ENCODE measurements at regions not wholly inside any gene's neighbourhood (a gene's known extent, or its start where the extent isn't known, plus 50 kb on each side); places are given as distances from the start of the nearest gene placed in this dataset.

GRCh38 chr13:47350334-47351124 lies 453.7 kb upstream of the HTR2A start:
- Histone ChIP-seq H4K20me1 (ENCODE audit: low read depth, low read length) (no peaks in the 10 kb centered on the region), H2AFZ (ENCODE audit: low read depth, low read length, severe bottlenecking) (no peak overlapping the region), H3K4me3 (ENCODE audit: insufficient read depth, low read length, poor library complexity, severe bottlenecking) (no peak overlapping the region), H3K4me2 (ENCODE audit: low read depth, low read length, poor library complexity, severe bottlenecking) (no peak overlapping the region), H3K9me3 (ENCODE audit: insufficient read depth, low read length) (no peaks in the 10 kb centered on the region), H3K27me3 (ENCODE audit: low read length) (no peaks in the 10 kb centered on the region), H3K9ac (ENCODE audit: low read length) (no peak overlapping the region), H3F3A (ENCODE audit: insufficient read depth) (no peaks in the 10 kb centered on the region), H3K27ac (ENCODE audit: low read depth, low read length) (no peak overlapping the region), H3K9me2 (replicated peaks; ENCODE audit: insufficient read depth, low read length) (no peaks in the 10 kb centered on the region), H3K36me3 (ENCODE audit: low read length) (no peaks in the 10 kb centered on the region), H3K79me2 (ENCODE audit: insufficient read depth, low read length) (no peaks in the 10 kb centered on the region)
- no peak for TF ChIP-seq CTCF (IDR thresholded peaks at IDR 0.05; ENCODE audit: insufficient read depth, low read length, poor library complexity, severe bottlenecking)
- no peak for TF ChIP-seq EZH2phosphoT487 (conservative IDR thresholded peaks at IDR 0.05; ENCODE audit: low read length)

GRCh38 chr13:47349211-47349610 lies 452.4 kb upstream of the HTR2A start:
- no peaks in the 10 kb centered on the region for H3F3A ChIP-seq (ENCODE audit: insufficient read depth)
- no peaks in the 10 kb centered on the region for H3K9me2 ChIP-seq (replicated peaks; ENCODE audit: insufficient read depth, low read length)
- no peak overlapping the region for H3K4me3 ChIP-seq (ENCODE audit: insufficient read depth, low read length, poor library complexity, severe bottlenecking)
- no peaks in the 10 kb centered on the region for H3K9me3 ChIP-seq (ENCODE audit: insufficient read depth, low read length)
- H4K20me1 ChIP-seq (ENCODE audit: low read depth, low read length): no peaks in the 10 kb centered on the region
- H3K4me2 ChIP-seq (ENCODE audit: low read depth, low read length, poor library complexity, severe bottlenecking): no peak overlapping the region
- H3K27me3 ChIP-seq (ENCODE audit: low read length): no peaks in the 10 kb centered on the region
- H3K9ac ChIP-seq (ENCODE audit: low read length): no peak overlapping the region
- no peak overlapping the region for H2AFZ ChIP-seq (ENCODE audit: low read depth, low read length, severe bottlenecking)
- H3K36me3 ChIP-seq (ENCODE audit: low read length): no peaks in the 10 kb centered on the region
- no peak overlapping the region for H3K27ac ChIP-seq (ENCODE audit: low read depth, low read length)
- no peaks in the 10 kb centered on the region for H3K79me2 ChIP-seq (ENCODE audit: insufficient read depth, low read length)
- TF ChIP-seq CTCF (IDR thresholded peaks at IDR 0.05; ENCODE audit: insufficient read depth, low read length, poor library complexity, severe bottlenecking): no peak
- no peak for TF ChIP-seq EZH2phosphoT487 (conservative IDR thresholded peaks at IDR 0.05; ENCODE audit: low read length)

- Histone ChIP-seq H3K4me3 (ENCODE audit: insufficient read depth, low read length, poor library complexity, severe bottlenecking) (no peak overlapping the region), H3K79me2 (ENCODE audit: insufficient read depth, low read length) (no peaks in the 10 kb centered on the region), H3K9ac (ENCODE audit: low read length) (no peak overlapping the region), H3K27ac (ENCODE audit: low read depth, low read length) (no peak overlapping the region), H3K9me2 (replicated peaks; ENCODE audit: insufficient read depth, low read length) (no peaks in the 10 kb centered on the region), H3K27me3 (ENCODE audit: low read length) (no peaks in the 10 kb centered on the region), H3F3A (ENCODE audit: insufficient read depth) (no peaks in the 10 kb centered on the region), H3K9me3 (ENCODE audit: insufficient read depth, low read length) (no peaks in the 10 kb centered on the region), H2AFZ (ENCODE audit: low read depth, low read length, severe bottlenecking) (no peak overlapping the region), H3K36me3 (ENCODE audit: low read length) (no peaks in the 10 kb centered on the region), H4K20me1 (ENCODE audit: low read depth, low read length) (no peaks in the 10 kb centered on the region), H3K4me2 (ENCODE audit: low read depth, low read length, poor library complexity, severe bottlenecking) (no peak overlapping the region)
- no peak for TF ChIP-seq CTCF (IDR thresholded peaks at IDR 0.05; ENCODE audit: insufficient read depth, low read length, poor library complexity, severe bottlenecking)
- no peak for TF ChIP-seq EZH2phosphoT487 (conservative IDR thresholded peaks at IDR 0.05; ENCODE audit: low read length)
Observed at GRCh38 chr13:47337781-47338507, 441.1 kb upstream of the HTR2A start.
